Ovary (tissue), 7 donors: ENCODE measurements at regions not wholly inside any gene's neighbourhood (a gene's known extent, or its start where the extent isn't known, plus 50 kb on each side); places are given as distances from the start of the nearest gene placed in this dataset.

Experiments
- DNase-seq, 5 donors: peaks; one replicate each; pipeline ENCODE4 v3.0.0-alpha.2; 2019 to 2020
- H3K27ac ChIP-seq, 2 donors: fragments of 200-600 bp; one replicate each; pipeline versions ENCODE4 v1.5.1 to v1.8.0; 2019 to 2022
- H3K27me3 ChIP-seq: fragments of 200-600 bp; one replicate; pipeline ENCODE4 v1.8.0; 2022
- H3K36me3 ChIP-seq: fragments of 200-600 bp; sonication (generic); one replicate; pipeline ENCODE4 v1.5.1; 2019
- H3K4me1 ChIP-seq: one replicate; pipeline ENCODE4 v1.8.1; 2013; ENCODE audit warnings: mild to moderate bottlenecking, moderate library complexity; ENCODE audit not compliant: insufficient read depth
- H3K4me3 ChIP-seq: fragments of 200-600 bp; sonication (generic); one replicate; pipeline ENCODE4 v1.5.1; 2017
- H3K9me3 ChIP-seq, 2 donors: fragments of 200-600 bp in 1 of 2; sonication (generic) in 1 of 2; one replicate each; pipeline versions ENCODE4 v1.5.1 to v1.8.1; 2013 to 2019; ENCODE audit warnings: mild to moderate bottlenecking in 1 of 2, moderate library complexity in 1 of 2
- CTCF ChIP-seq, 3 donors: fragments of 450-650 bp in 2 of 3; fragments of 200-600 bp in 1 of 3; IDR thresholded peaks; one replicate each; pipeline versions ENCODE4 v1.5.1 to v1.8.0; 2016 to 2022; ENCODE audit warnings: antibody characterized with exemption in 3 of 3, mild to moderate bottlenecking in 1 of 3
- EP300 ChIP-seq: sonication (generic); formaldehyde crosslinking; IDR thresholded peaks from one replicate; pipeline ENCODE4 v1.6.1; 2017; ENCODE audit warnings: antibody characterized with exemption
- POLR2A ChIP-seq: fragments of 450-650 bp; IDR thresholded peaks from one replicate; pipeline ENCODE4 v1.6.1; 2017; ENCODE audit warnings: antibody characterized with exemption, mild to moderate bottlenecking, moderate library complexity
- WGBS, 3 donors: extraction: QIAGEN DNeasy Blood & Tissue Kit in 1 of 3; methylation state at CpG; one replicate each; pipeline versions ENCODE4 v1.1.5 to v1.1.7; 2013 to 2017; 5-methylcytosine and 5-hydroxymethylcytosine counted together
- intact Hi-C, 4 donors: fragments of 100-400 bp; cut with DNase I; formaldehyde crosslinking; loops; one replicate each; pipeline versions ENCODE4 v1.11.0 to v1.15.1; 2022 to 2023
- donor health status: DM: no; HTN: no; CAD: no; lungs with moderate emphysema.
- donor health status: DM: no; HTN: no; CAD: no.
- donor health status: Bipolar disorder and iron deficiency.
- donor health status: DM: no; HTN: no; CAD: no.
- donor health status: DM: yes; HTN: yes; CAD: no.

- Histone ChIP-seq H3K27ac (no peak overlapping the region), H3K4me3 (no peak overlapping the region), H3K27me3 (no peaks in the 10 kb centered on the region), H3K4me1 (no peaks in the 10 kb centered on the region), H3K36me3 (no peaks in the 10 kb centered on the region), H3K9me3 (no peaks in the 10 kb centered on the region)
- 35 to 38% (median 36%) methylated on average over 2 of the region's 2 CpGs for WGBS, 3 donors
- DNase-seq: no peak
- TF ChIP-seq EP300: no peak
- TF ChIP-seq POLR2A: no peak
- no peak for TF ChIP-seq CTCF (IDR thresholded peaks at IDR 0.05)
- intact Hi-C loops: no loop called here
These were observed 859.0 kb upstream of the B3GALT2 start for GRCh38 chr1:194045416-194045815.

GRCh38 chr1:194044892-194045291 is 858.5 kb upstream of the B3GALT2 start:
- H3K36me3 ChIP-seq: no peaks in the 10 kb centered on the region
- no peak for DNase-seq
- no peak overlapping the region for H3K4me3 ChIP-seq
- 80 to 90% (median 85%) methylated on average over 1 of the region's 1 CpG for WGBS, 3 donors
- TF ChIP-seq POLR2A (no peak), EP300 (no peak), CTCF (IDR thresholded peaks at IDR 0.05) (no peak)
- H3K9me3 ChIP-seq: no peaks in the 10 kb centered on the region
- intact Hi-C loops: no loop called here
- no peaks in the 10 kb centered on the region for H3K27me3 ChIP-seq
- no peaks in the 10 kb centered on the region for H3K4me1 ChIP-seq
- no peak overlapping the region for H3K27ac ChIP-seq

GRCh38 chr1:194043984-194044755 is 857.8 kb upstream of the B3GALT2 start:
- intact Hi-C loops: no loop called here
- no peak for DNase-seq
- no peak overlapping the region for H3K4me3 ChIP-seq
- no peaks in the 10 kb centered on the region for H3K27me3 ChIP-seq
- TF ChIP-seq CTCF (IDR thresholded peaks at IDR 0.05) (no peak), EP300 (no peak), POLR2A (no peak)
- no peaks in the 10 kb centered on the region for H3K4me1 ChIP-seq
- H3K27ac ChIP-seq: no peak overlapping the region
- H3K36me3 ChIP-seq: no peaks in the 10 kb centered on the region
- no peaks in the 10 kb centered on the region for H3K9me3 ChIP-seq
- WGBS, 3 donors: 79 to 88% (median 83%) methylated on average over 5 of the region's 5 CpGs

GRCh38 chr1:194042736-194043135 is 856.3 kb upstream of the B3GALT2 start:
- intact Hi-C loops: no loop called here
- no peak overlapping the region for H3K4me3 ChIP-seq
- no peaks in the 10 kb centered on the region for H3K9me3 ChIP-seq
- 79 to 83% (median 82%) methylated on average over 3 of the region's 3 CpGs for WGBS, 3 donors
- H3K27me3 ChIP-seq: no peaks in the 10 kb centered on the region
- no peak for DNase-seq
- no peaks in the 10 kb centered on the region for H3K4me1 ChIP-seq
- no peak overlapping the region for H3K27ac ChIP-seq
- H3K36me3 ChIP-seq: no peaks in the 10 kb centered on the region
- no peak for TF ChIP-seq EP300
- TF ChIP-seq CTCF (IDR thresholded peaks at IDR 0.05): no peak
- no peak for TF ChIP-seq POLR2A
